ENCODE measurements at regions not wholly inside any gene's neighbourhood (a gene's known extent, or its start where the extent isn't known, plus 50 kb on each side); places are given as distances from the start of the nearest gene placed in this dataset.
"Not testable (repeated sequence)": the region's sequence is repeated elsewhere in the genome, so short reads cannot be mapped to it uniquely, and the experiment has no call there.

DNA sequence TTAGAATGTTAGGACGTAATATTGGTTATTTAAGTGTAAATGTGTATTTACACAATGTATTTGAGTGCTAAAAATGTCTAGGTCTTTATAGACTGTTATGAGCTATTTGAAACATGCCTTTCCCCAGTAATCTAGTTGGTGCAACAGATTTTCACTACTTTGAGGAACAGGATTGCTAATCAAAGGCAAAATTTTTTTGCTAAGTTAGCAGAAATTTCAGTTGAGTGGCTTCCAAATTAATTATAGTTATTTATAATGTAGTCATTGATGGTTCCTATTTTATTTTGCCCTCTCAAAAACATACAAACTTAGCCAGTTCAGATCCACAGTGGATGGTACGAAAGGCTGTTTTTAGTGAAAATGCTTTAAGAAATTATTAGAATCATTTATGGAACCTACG, 78.7 kb upstream of the LYZL2 start:
- DNase-seq (ENCODE audit: low read depth in 1 of 2, low spot score in 1 of 2): no peak
- H3K27ac ChIP-seq (replicated peaks): no peak overlapping the region
- no peak for TF ChIP-seq GABPA (IDR thresholded peaks at IDR 0.05; ENCODE audit: low read depth)
- no peak for TF ChIP-seq SPI1 (IDR thresholded peaks at IDR 0.05; ENCODE audit: borderline replicate concordance, low read depth)
- TF ChIP-seq, protein P1, sequence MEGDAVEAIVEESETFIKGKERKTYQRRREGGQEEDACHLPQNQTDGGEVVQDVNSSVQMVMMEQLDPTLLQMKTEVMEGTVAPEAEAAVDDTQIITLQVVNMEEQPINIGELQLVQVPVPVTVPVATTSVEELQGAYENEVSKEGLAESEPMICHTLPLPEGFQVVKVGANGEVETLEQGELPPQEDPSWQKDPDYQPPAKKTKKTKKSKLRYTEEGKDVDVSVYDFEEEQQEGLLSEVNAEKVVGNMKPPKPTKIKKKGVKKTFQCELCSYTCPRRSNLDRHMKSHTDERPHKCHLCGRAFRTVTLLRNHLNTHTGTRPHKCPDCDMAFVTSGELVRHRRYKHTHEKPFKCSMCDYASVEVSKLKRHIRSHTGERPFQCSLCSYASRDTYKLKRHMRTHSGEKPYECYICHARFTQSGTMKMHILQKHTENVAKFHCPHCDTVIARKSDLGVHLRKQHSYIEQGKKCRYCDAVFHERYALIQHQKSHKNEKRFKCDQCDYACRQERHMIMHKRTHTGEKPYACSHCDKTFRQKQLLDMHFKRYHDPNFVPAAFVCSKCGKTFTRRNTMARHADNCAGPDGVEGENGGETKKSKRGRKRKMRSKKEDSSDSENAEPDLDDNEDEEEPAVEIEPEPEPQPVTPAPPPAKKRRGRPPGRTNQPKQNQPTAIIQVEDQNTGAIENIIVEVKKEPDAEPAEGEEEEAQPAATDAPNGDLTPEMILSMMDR (IDR thresholded peaks at IDR 0.05; ENCODE audit: insufficient read depth, low read length): no peak
- TF ChIP-seq, protein P2, sequence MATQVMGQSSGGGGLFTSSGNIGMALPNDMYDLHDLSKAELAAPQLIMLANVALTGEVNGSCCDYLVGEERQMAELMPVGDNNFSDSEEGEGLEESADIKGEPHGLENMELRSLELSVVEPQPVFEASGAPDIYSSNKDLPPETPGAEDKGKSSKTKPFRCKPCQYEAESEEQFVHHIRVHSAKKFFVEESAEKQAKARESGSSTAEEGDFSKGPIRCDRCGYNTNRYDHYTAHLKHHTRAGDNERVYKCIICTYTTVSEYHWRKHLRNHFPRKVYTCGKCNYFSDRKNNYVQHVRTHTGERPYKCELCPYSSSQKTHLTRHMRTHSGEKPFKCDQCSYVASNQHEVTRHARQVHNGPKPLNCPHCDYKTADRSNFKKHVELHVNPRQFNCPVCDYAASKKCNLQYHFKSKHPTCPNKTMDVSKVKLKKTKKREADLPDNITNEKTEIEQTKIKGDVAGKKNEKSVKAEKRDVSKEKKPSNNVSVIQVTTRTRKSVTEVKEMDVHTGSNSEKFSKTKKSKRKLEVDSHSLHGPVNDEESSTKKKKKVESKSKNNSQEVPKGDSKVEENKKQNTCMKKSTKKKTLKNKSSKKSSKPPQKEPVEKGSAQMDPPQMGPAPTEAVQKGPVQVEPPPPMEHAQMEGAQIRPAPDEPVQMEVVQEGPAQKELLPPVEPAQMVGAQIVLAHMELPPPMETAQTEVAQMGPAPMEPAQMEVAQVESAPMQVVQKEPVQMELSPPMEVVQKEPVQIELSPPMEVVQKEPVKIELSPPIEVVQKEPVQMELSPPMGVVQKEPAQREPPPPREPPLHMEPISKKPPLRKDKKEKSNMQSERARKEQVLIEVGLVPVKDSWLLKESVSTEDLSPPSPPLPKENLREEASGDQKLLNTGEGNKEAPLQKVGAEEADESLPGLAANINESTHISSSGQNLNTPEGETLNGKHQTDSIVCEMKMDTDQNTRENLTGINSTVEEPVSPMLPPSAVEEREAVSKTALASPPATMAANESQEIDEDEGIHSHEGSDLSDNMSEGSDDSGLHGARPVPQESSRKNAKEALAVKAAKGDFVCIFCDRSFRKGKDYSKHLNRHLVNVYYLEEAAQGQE (IDR thresholded peaks at IDR 0.05; ENCODE audit: insufficient replicate concordance, low read depth): no peak
- no peak for TF ChIP-seq POLR2AphosphoS5 (IDR thresholded peaks at IDR 0.05; ENCODE audit: low read depth)
- no peaks in the 10 kb centered on the region for H3K27me3 ChIP-seq (ENCODE audit: insufficient read depth, poor library complexity, severe bottlenecking)
- H3K4me3 ChIP-seq (replicated peaks; ENCODE audit: insufficient read depth, low read length): no peak overlapping the region

DNA sequence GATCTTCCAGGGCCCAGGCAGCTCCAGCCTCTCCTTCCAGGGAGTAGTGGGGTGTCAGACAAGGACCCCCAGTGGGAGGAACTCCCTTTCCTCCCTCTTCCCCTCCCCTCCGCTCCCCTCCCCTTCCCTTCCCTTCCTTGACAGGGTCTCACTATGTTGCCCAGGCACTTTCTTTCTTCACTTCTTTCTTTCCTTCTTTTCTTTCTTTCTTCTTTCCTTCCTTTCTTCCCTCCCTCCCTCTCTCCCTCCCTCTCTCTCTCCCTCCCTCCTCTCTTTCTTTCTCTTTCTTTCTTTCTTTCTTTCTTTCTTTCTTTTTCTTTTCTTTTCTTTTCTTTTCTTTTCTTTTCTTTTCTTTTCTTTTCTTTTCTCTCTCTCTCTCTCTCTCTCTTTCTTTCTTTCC, 76.6 kb upstream of the LYZL2 start:
- not testable (repeated sequence) for H3K4me3 ChIP-seq (replicated peaks; ENCODE audit: insufficient read depth, low read length); H3K27ac ChIP-seq (replicated peaks); H3K27me3 ChIP-seq (ENCODE audit: insufficient read depth, poor library complexity, severe bottlenecking); DNase-seq (ENCODE audit: low read depth in 1 of 2, low spot score in 1 of 2)

DNA sequence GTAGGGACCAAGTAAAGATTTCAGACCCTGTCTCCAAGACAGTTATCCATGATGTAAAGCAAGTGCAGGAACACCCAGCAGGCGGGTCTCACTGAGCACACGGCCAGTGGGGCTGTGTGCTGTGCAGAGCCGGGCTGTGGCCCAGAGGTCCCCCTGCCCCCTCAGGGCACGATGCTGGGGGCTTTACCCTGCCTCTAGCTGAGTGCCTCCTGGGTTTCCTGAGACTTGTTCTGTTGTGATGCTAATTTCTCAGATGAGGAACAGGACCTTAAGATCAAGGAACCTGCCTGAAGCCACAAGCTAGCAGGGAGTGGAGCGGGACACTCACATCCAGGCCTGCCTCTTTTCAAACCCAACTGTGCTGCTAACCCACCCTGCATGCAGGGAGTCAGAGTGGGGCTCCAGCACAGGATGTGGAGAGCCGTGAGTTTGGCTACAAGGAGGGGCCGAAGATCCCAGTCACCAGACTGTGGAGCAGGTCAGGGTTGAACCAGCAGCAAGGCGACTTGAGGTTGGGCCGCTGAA, 76.1 kb upstream of the LYZL2 start:
- no peak for TF ChIP-seq GABPA (IDR thresholded peaks at IDR 0.05; ENCODE audit: low read depth)
- no peak for TF ChIP-seq SPI1 (IDR thresholded peaks at IDR 0.05; ENCODE audit: borderline replicate concordance, low read depth)
- TF ChIP-seq, protein P1 (IDR thresholded peaks at IDR 0.05; ENCODE audit: insufficient read depth, low read length): no peak
- TF ChIP-seq, protein P2 (IDR thresholded peaks at IDR 0.05; ENCODE audit: insufficient replicate concordance, low read depth): no peak
- Histone ChIP-seq H3K4me3 (replicated peaks; ENCODE audit: insufficient read depth, low read length) (no peak overlapping the region), H3K27me3 (ENCODE audit: insufficient read depth, poor library complexity, severe bottlenecking) (no peaks in the 10 kb centered on the region), H3K27ac (replicated peaks) (no peak overlapping the region)
- DNase-seq (ENCODE audit: low read depth in 1 of 2, low spot score in 1 of 2): no peak

DNA sequence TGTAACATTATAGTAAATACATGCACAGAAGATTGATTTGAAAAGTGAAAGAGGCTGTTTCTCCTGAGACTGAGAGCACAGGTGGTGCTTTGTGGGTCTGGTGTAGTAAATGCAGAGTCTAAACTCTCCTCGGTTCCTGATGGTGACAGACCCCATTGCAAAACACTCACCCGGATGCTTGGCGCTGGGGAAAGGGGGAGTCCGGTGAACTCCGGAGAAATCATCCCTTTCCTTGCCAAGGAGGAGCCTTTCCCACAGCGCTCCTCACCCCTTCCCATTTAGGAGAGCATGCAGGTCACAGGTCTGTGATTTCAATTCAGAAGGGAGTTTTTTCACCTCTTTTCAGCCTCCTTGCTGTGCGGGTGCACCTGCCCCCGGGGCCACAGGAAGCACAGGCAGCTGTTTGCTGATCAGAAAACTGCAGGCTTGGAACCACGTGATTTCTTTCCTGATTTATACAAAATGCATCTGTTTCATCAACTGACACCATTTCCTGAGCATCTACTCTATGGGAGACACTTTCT, 75.6 kb upstream of the LYZL2 start:
- Histone ChIP-seq H3K4me3 (replicated peaks; ENCODE audit: insufficient read depth, low read length) (no peak overlapping the region), H3K27me3 (ENCODE audit: insufficient read depth, poor library complexity, severe bottlenecking) (no peaks in the 10 kb centered on the region), H3K27ac (replicated peaks) (no peak overlapping the region)
- DNase-seq (ENCODE audit: low read depth in 1 of 2, low spot score in 1 of 2): no peak
- TF ChIP-seq SPI1 (IDR thresholded peaks at IDR 0.05; ENCODE audit: borderline replicate concordance, low read depth): no peak
- TF ChIP-seq POLR2AphosphoS5 (IDR thresholded peaks at IDR 0.05; ENCODE audit: low read depth): no peak
- TF ChIP-seq, protein P1 (IDR thresholded peaks at IDR 0.05; ENCODE audit: insufficient read depth, low read length): no peak

DNA sequence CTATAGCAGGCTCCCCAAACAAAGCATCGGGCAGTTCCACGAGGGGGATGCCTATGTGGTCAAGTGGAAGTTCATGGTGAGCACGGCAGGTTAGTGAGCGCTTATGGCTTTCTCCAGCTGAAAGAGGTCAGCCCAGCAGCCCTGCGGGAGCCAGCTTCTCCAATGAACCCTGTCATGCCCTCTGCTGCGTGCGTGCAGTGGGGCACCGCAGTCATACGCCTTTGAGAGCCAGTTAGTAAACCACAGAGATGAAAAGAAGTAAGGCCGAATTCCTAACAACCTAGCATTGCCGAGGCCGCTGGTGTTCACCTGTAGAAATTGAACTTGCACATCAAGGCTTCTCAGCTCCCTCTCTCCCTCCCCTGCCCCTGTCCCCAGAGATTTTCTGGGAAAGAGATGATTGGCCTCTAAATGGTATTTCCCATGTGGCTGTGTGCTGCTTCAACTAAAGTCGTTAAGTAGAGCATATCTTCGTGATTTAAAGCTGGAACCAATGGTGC, 75.1 kb upstream of the LYZL2 start:
- not testable (repeated sequence) for H3K27ac ChIP-seq (replicated peaks); H3K4me3 ChIP-seq (replicated peaks; ENCODE audit: insufficient read depth, low read length); H3K27me3 ChIP-seq (ENCODE audit: insufficient read depth, poor library complexity, severe bottlenecking); DNase-seq (ENCODE audit: low read depth in 1 of 2, low spot score in 1 of 2)

All from HL-60 (cell line).